H1 (cell line): ENCODE measurements at regions not wholly inside any gene's neighbourhood (a gene's known extent, or its start where the extent isn't known, plus 50 kb on each side); places are given as distances from the start of the nearest gene placed in this dataset.

Experiments
- CTCF ChIA-PET: fragments of 300-600 bp; sonication (Branson Sonifier 250); formaldehyde crosslinking; loops from one replicate; lab custom pipeline; 2021; ENCODE audit not compliant: partially characterized antibody; lab: Charles Lee
- POLR2A ChIA-PET: fragments of 300-600 bp; sonication (Branson Sonifier 250); formaldehyde crosslinking; loops from one replicate; lab custom pipeline; 2021; ENCODE audit warnings: inconsistent platforms; ENCODE audit not compliant: partially characterized antibody; lab: Charles Lee
- DNase-seq, 2 experiments: peaks; one replicate each; pipeline versions ENCODE4 v3.0.0 to v3.0.0-alpha.2; 2010 to 2022; ENCODE audit warnings: low spot score in 2 of 2, low read depth in 1 of 2, mixed read lengths in 1 of 2
- FAIRE-seq: peaks from 2 replicates; lab custom pipeline; 2011; peaks lifted over from hg19 to GRCh38; lab: Jason Lieb, UNC
- H2AFZ ChIP-seq: 2 replicates; pipeline ENCODE4 v1.8.1; 2012; ENCODE audit warnings: low read length, inconsistent platforms
- H2AK5ac ChIP-seq: 2 replicates; pipeline ENCODE4 v1.6.1; 2013; ENCODE audit warnings: low read depth, low read length
- H2BK120ac ChIP-seq: replicated peaks from 2 replicates; pipeline ENCODE3; 2013; ENCODE audit warnings: low read depth, low read length, inconsistent platforms
- H2BK12ac ChIP-seq: 2 replicates; pipeline ENCODE4 v1.6.1; 2013; ENCODE audit warnings: low read depth, low read length
- H2BK15ac ChIP-seq: 2 replicates; pipeline ENCODE4 v1.6.1; 2013; ENCODE audit warnings: low read length
- H2BK20ac ChIP-seq: 2 replicates; pipeline ENCODE4 v1.6.1; 2013; ENCODE audit warnings: low read length
- H2BK5ac ChIP-seq: 2 replicates; pipeline ENCODE4 v1.6.1; 2013; ENCODE audit warnings: low read depth, low read length
- H3K14ac ChIP-seq: 2 replicates; pipeline ENCODE4 v1.6.1; 2013; ENCODE audit warnings: inconsistent platforms; ENCODE audit not compliant: insufficient read length
- H3K18ac ChIP-seq: 2 replicates; pipeline ENCODE4 v1.6.1; 2013; ENCODE audit warnings: low read length; ENCODE audit errors: extremely low read depth
- H3K23ac ChIP-seq: 2 replicates; pipeline ENCODE4 v1.6.1; 2013; ENCODE audit warnings: inconsistent platforms; ENCODE audit not compliant: insufficient read length
- H3K23me2 ChIP-seq: 2 replicates; pipeline ENCODE4 v1.6.1; 2013; ENCODE audit warnings: low read depth, low read length
- H3K27ac ChIP-seq: 2 replicates; pipeline ENCODE4 v1.6.1; 2011; ENCODE audit warnings: low read depth, low read length, inconsistent platforms
- H3K27me3 ChIP-seq, 4 experiments: replicated peaks in 1 of 4; 1 replicate in 1 of 4; 2 replicates in 3 of 4; pipeline versions ENCODE4 v1.6.1 to v1.8.1; 2011 to 2013; ENCODE audit warnings: low read length in 3 of 4, mild to moderate bottlenecking in 3 of 4, inconsistent platforms in 2 of 4, mixed read lengths in 2 of 4, moderate library complexity in 1 of 4; ENCODE audit not compliant: control insufficient read depth in 3 of 4, insufficient read depth in 3 of 4; ENCODE audit errors: extremely low read depth in 1 of 4
- H3K36me3 ChIP-seq, 4 experiments: 2 replicates each; pipeline versions ENCODE4 v1.6.1 to v1.8.1; 2011 to 2013; ENCODE audit warnings: mild to moderate bottlenecking in 4 of 4, low read length in 3 of 4, moderate library complexity in 2 of 4, control low read depth in 1 of 4, inconsistent platforms in 1 of 4; ENCODE audit not compliant: insufficient read depth in 4 of 4, control insufficient read depth in 2 of 4
- H3K4ac ChIP-seq: replicated peaks from 2 replicates; pipeline ENCODE3; 2013; ENCODE audit warnings: low read length, low read depth, mixed read lengths, inconsistent platforms; ENCODE audit not compliant: insufficient read length
- H3K4me1 ChIP-seq, 4 experiments: replicated peaks in 1 of 4; 1 replicate in 1 of 4; 2 replicates in 3 of 4; pipeline versions ENCODE4 v1.6.1 to v1.8.1; 2011 to 2013; ENCODE audit warnings: low read length in 3 of 4, inconsistent platforms in 2 of 4, mixed read lengths in 1 of 4; ENCODE audit not compliant: insufficient read depth in 4 of 4, control insufficient read depth in 3 of 4
- H3K4me2 ChIP-seq, 2 experiments: 2 replicates each; pipeline versions ENCODE4 v1.6.1 to v1.8.1; 2011 to 2013; ENCODE audit warnings: low read depth in 2 of 2, low read length in 2 of 2, control low read depth in 1 of 2, inconsistent platforms in 1 of 2, mild to moderate bottlenecking in 1 of 2; ENCODE audit not compliant: insufficient read depth in 1 of 2
- H3K4me3 ChIP-seq, 4 experiments: fragments of 200-600, 300-600 bp in 1 of 4; sonication (generic), shearing (Covaris generic), sonication (Bioruptor Twin) in 1 of 4; 2 replicates each; pipeline versions ENCODE4 v1.5.1 to v1.8.1; 2011 to 2016; ENCODE audit warnings: low read length in 4 of 4, low read depth in 3 of 4, control low read depth in 2 of 4, inconsistent platforms in 2 of 4, mild to moderate bottlenecking in 2 of 4, mixed read lengths in 1 of 4, moderate library complexity in 1 of 4; ENCODE audit not compliant: insufficient read depth in 2 of 4; ENCODE audit errors: extremely low read depth in 1 of 4
- H3K56ac ChIP-seq: replicated peaks from 2 replicates; pipeline ENCODE3; 2013; ENCODE audit warnings: low read depth, mild to moderate bottlenecking, mixed read lengths, low read length, inconsistent platforms; ENCODE audit not compliant: insufficient read length
- H3K79me1 ChIP-seq: 2 replicates; pipeline ENCODE4 v1.6.1; 2013; ENCODE audit warnings: low read depth, low read length, control low read depth
- H3K79me2 ChIP-seq, 2 experiments: 2 replicates each; pipeline versions ENCODE4 v1.6.1 to v1.8.1; 2012 to 2013; ENCODE audit warnings: low read length in 2 of 2, mild to moderate bottlenecking in 2 of 2, inconsistent platforms in 1 of 2; ENCODE audit not compliant: insufficient read depth in 2 of 2, control insufficient read depth in 1 of 2
- H3K9ac ChIP-seq, 4 experiments: replicated peaks in 1 of 4; 1 replicate in 1 of 4; 2 replicates in 3 of 4; pipeline versions ENCODE4 v1.6.1 to v1.8.1; 2011 to 2013; ENCODE audit warnings: low read depth in 3 of 4, low read length in 3 of 4, control low read depth in 2 of 4, mild to moderate bottlenecking in 2 of 4, moderate library complexity in 2 of 4, inconsistent platforms in 1 of 4; ENCODE audit errors: extremely low read depth in 1 of 4
- H3K9me3 ChIP-seq, 2 experiments: 2 replicates each; pipeline versions ENCODE4 v1.6.1 to v1.8.1; 2012 to 2013; ENCODE audit warnings: mild to moderate bottlenecking in 2 of 2, moderate library complexity in 2 of 2, control low read depth in 1 of 2, inconsistent platforms in 1 of 2, low read depth in 1 of 2, low read length in 1 of 2, mixed read lengths in 1 of 2; ENCODE audit not compliant: insufficient read depth in 2 of 2
- H4K20me1 ChIP-seq, 2 experiments: replicated peaks in 1 of 2; 2 replicates each; pipeline versions ENCODE3 to v1.8.1; 2011 to 2013; ENCODE audit warnings: inconsistent platforms in 2 of 2, low read length in 2 of 2, mild to moderate bottlenecking in 1 of 2; ENCODE audit not compliant: insufficient read depth in 2 of 2, control insufficient read depth in 1 of 2
- H4K5ac ChIP-seq: 2 replicates; pipeline ENCODE4 v1.6.1; 2013; ENCODE audit warnings: low read length, low read depth, mixed read lengths, inconsistent platforms; ENCODE audit not compliant: insufficient read length
- H4K8ac ChIP-seq: 2 replicates; pipeline ENCODE4 v1.8.0; 2013; ENCODE audit warnings: mild to moderate bottlenecking, moderate library complexity, low read length, inconsistent platforms; ENCODE audit not compliant: insufficient read depth; ENCODE audit errors: extremely low read depth
- H4K91ac ChIP-seq: replicated peaks from 2 replicates; pipeline ENCODE3; 2013; ENCODE audit warnings: low read length, mixed read lengths, inconsistent platforms; ENCODE audit not compliant: insufficient read length
- BACH1 ChIP-seq: IDR thresholded peaks from 2 replicates; pipeline ENCODE4 v1.6.1; 2012; ENCODE audit warnings: low read length, improper control_type of control experiment
- CBX8 ChIP-seq: fragments of 300-800, 300-1000 bp; sonication (generic); IDR thresholded peaks from 2 replicates; pipeline ENCODE4 v1.7.1; 2016; ENCODE audit warnings: low read depth, low read length, borderline replicate concordance
- CREB1 ChIP-seq: IDR thresholded peaks from 2 replicates; pipeline ENCODE4 v1.6.1; 2012; ENCODE audit warnings: inconsistent platforms
- KDM5A ChIP-seq: fragments of 200-600 bp; IDR thresholded peaks from 2 replicates; pipeline ENCODE4 v1.7.1; 2012; ENCODE audit warnings: mild to moderate bottlenecking, low read length, inconsistent platforms, mixed read lengths
- POLR2A ChIP-seq, 2 experiments: IDR thresholded peaks; 1 replicate in 1 of 2; 2 replicates in 1 of 2; pipeline ENCODE4 v1.6.1; 2011; ENCODE audit warnings: low read depth in 2 of 2, low read length in 2 of 2, mild to moderate bottlenecking in 2 of 2; ENCODE audit errors: control extremely low read depth in 1 of 2
- POLR2AphosphoS5 ChIP-seq: IDR thresholded peaks from 2 replicates; pipeline ENCODE4 v1.6.1; 2011; ENCODE audit warnings: low read depth, low read length
- RAD21 ChIP-seq, 2 experiments: IDR thresholded peaks in 1 of 2; conservative IDR thresholded peaks in 1 of 2; 2 replicates each; pipeline ENCODE4 v1.6.1; 2011; ENCODE audit warnings: low read depth in 2 of 2, low read length in 2 of 2, improper control_type of control experiment in 1 of 2, inconsistent platforms in 1 of 2, mild to moderate bottlenecking in 1 of 2, moderate library complexity in 1 of 2
- RBBP5 ChIP-seq: IDR thresholded peaks from 2 replicates; pipeline ENCODE4 v1.7.1; 2012; ENCODE audit warnings: low read depth, mild to moderate bottlenecking, inconsistent platforms, low read length, moderate library complexity, borderline replicate concordance
- RFX5 ChIP-seq: IDR thresholded peaks from 2 replicates; pipeline ENCODE4 v1.6.1; 2011; ENCODE audit warnings: low read depth, low read length, improper control_type of control experiment, borderline replicate concordance
- RXRA ChIP-seq: IDR thresholded peaks from 2 replicates; pipeline ENCODE4 v1.6.1; 2011; ENCODE audit warnings: low read depth, mild to moderate bottlenecking, low read length, moderate library complexity; ENCODE audit not compliant: insufficient read depth
- SIX5 ChIP-seq: IDR thresholded peaks from 2 replicates; pipeline ENCODE4 v1.6.1; 2011; ENCODE audit warnings: mild to moderate bottlenecking, low read depth, low read length
- SP2 ChIP-seq: IDR thresholded peaks from 2 replicates; pipeline ENCODE4 v1.6.1; 2012; ENCODE audit warnings: mild to moderate bottlenecking, low read length, inconsistent platforms
- SP4 ChIP-seq: IDR thresholded peaks from 2 replicates; pipeline ENCODE4 v1.6.1; 2012; ENCODE audit warnings: low read length, inconsistent platforms
- SRF ChIP-seq: IDR thresholded peaks from 2 replicates; pipeline ENCODE4 v1.6.1; 2011; ENCODE audit warnings: mild to moderate bottlenecking, low read depth, low read length, moderate library complexity
- SUZ12 ChIP-seq: fragments of 200-600 bp; sonication (generic); IDR thresholded peaks from 2 replicates; pipeline ENCODE4 v1.6.1; 2012; ENCODE audit warnings: mild to moderate bottlenecking, inconsistent platforms, low read length, moderate library complexity, mixed read lengths
- TBP ChIP-seq: IDR thresholded peaks from 2 replicates; pipeline ENCODE4 v1.6.1; 2011; ENCODE audit warnings: low read depth, low read length, improper control_type of control experiment
- WGBS, 2 experiments: shearing (Covaris generic) in 1 of 2; methylation state at CpG; one replicate each; pipeline versions ENCODE4 v1.1.6 to v1.1.7; 2013 to 2015; ENCODE audit warnings: low lambda C conversion rate in 2 of 2, mixed read lengths in 2 of 2, inconsistent platforms in 1 of 2, low coverage in 1 of 2, missing lambda C conversion rate in 1 of 2; ENCODE audit not compliant: insufficient replicate concordance in 2 of 2, insufficient coverage in 1 of 2, insufficient read length in 1 of 2; ENCODE audit errors: extremely low coverage in 1 of 2, missing lambda C conversion rate in 1 of 2; 5-methylcytosine and 5-hydroxymethylcytosine counted together

- Histone ChIP-seq H3K23me2 (no peaks in the 10 kb centered on the region; the same call in 1 of the 2 replicates), H3K27me3 (no peaks in the 10 kb centered on the region), H3K27ac (no peak overlapping the region), H2BK5ac (no peak overlapping the region), H3K14ac (no peak overlapping the region), H2BK12ac (no peak overlapping the region), H2AFZ (no peak overlapping the region), H2BK120ac (no peak overlapping the region), H4K20me1 (no peaks in the 10 kb centered on the region), H2AK5ac (no peak overlapping the region), H3K4me1 (peaks cover 0 to 17% (median 7%) of the 10 kb centered on the region in 4 experiments; a peak in 5 of 7 replicates), H4K8ac (no peak overlapping the region), H3K23ac (no peak overlapping the region), H3K79me1 (no peaks in the 10 kb centered on the region), H2BK15ac (no peak overlapping the region), H3K79me2 (no peaks in the 10 kb centered on the region), H3K56ac (no peak overlapping the region), H3K9ac (no peak overlapping the region), H3K4ac (no peak overlapping the region), H4K91ac (no peak overlapping the region), H3K4me2 (no peak overlapping the region), H3K9me3 (no peaks in the 10 kb centered on the region), H4K5ac (no peak overlapping the region), H3K18ac (no peak overlapping the region), H3K36me3 (no peaks in the 10 kb centered on the region), H3K4me3 (no peak overlapping the region), H2BK20ac (no peak overlapping the region)
- 82% methylated on average over 5 of the region's 5 CpGs; no CpG with 5 or more reads in 1 of the 2 experiments for WGBS, 2 experiments
- ChIA-PET POLR2A (interaction anchor here (0.7 kb wide), 1 partner anchor 109 kb away, joined by 3 read pairs; no protein-coding TSS in a partner anchor), CTCF (interaction anchor here (0.8 kb wide), 1 partner anchor 10 kb away, joined by 3 read pairs; no protein-coding TSS in a partner anchor)
- FAIRE-seq (no peak), DNase-seq (no peak)
- TF ChIP-seq RBBP5 = no peak
- TF ChIP-seq SIX5 = no peak
- TF ChIP-seq TBP = no peak
- no peak for TF ChIP-seq POLR2AphosphoS5
- no peak for TF ChIP-seq KDM5A
- no peak for TF ChIP-seq RXRA
- no peak for TF ChIP-seq RAD21 (IDR thresholded peaks at IDR 0.05 in 1 of 2, conservative IDR thresholded peaks at IDR 0.05 in 1 of 2; ENCODE audit: low read depth in 2 of 2, low read length in 2 of 2)
- TF ChIP-seq SUZ12 = no peak
- TF ChIP-seq POLR2A (IDR thresholded peaks at IDR 0.05; ENCODE audit: control extremely low read depth in 1 of 2, low read depth in 2 of 2, low read length in 2 of 2) = no peak
- TF ChIP-seq SP2 = no peak
- TF ChIP-seq CREB1 = no peak
- TF ChIP-seq RFX5 = no peak
- TF ChIP-seq SRF = no peak
- TF ChIP-seq SP4 = no peak
- no peak for TF ChIP-seq CBX8
- TF ChIP-seq BACH1 = no peak
Measured at GRCh38 chr17:62867303-62867702, 59.2 kb upstream of the MARCHF10 start.
